ENCODE measurements at regions not wholly inside any gene's neighbourhood (a gene's known extent, or its start where the extent isn't known, plus 50 kb on each side); places are given as distances from the start of the nearest gene placed in this dataset.
"Not testable (repeated sequence)": the region's sequence is repeated elsewhere in the genome, so short reads cannot be mapped to it uniquely, and the experiment has no call there.

DNA sequence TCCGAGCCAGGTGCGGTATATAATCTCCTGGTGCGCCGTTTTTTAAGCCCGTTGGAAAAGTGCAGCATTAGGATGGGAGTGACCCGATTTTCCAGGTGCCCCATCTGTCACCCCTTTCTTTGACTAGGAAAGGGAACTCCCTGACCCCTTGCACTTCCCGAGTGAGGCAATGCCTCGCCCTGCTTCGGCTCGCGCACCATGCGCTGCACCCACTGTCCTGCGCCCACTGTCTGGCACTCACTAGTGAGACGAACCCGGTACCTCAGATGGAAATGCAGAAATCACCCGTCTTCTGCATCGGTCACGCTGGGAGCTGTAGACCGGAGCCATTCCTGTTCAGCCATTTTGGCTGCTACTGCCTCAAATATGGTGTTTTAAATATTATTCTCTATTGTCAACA, 198.0 kb downstream of the MEIS1 start:
- not testable (repeated sequence) for DNase-seq (ENCODE audit: low read depth in 3 of 3, low spot score in 2 of 3)

GRCh38 chr2:66633631-66634030, 198.7 kb downstream of the MEIS1 start:
- no peak for DNase-seq (ENCODE audit: low read depth in 3 of 3, low spot score in 2 of 3)

- no peak for DNase-seq (ENCODE audit: low read depth in 3 of 3, low spot score in 2 of 3)
Observed at GRCh38 chr2:66634784-66635183, 199.9 kb downstream of the MEIS1 start.

GRCh38 chr2:66641685-66642084, 206.8 kb downstream of the MEIS1 start:
- no peak for DNase-seq (ENCODE audit: low read depth in 3 of 3, low spot score in 2 of 3)

- DNase-seq (ENCODE audit: low read depth in 3 of 3, low spot score in 2 of 3) = not testable (repeated sequence)
Observed at GRCh38 chr2:66648081-66648480, 213.2 kb downstream of the MEIS1 start.

DNA sequence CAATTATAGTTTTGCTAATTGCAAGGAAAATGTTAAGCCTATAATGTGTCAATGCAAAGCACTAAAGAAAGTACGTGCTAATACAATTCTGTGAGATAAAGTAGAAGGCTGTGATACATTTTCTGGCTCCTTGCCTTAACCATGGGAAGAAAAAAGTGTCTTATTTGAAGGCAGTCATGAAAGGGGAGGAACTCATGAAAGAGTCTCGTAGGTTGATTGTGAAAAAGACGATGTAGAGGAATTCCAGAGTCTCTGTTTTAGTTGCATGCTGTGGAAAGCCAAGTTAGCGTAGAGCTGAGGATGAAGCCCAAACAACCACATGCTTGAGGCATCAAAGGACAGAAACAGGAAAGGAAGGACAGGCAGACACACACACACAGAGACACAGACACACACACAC, 214.1 kb downstream of the MEIS1 start:
- no peak for DNase-seq (ENCODE audit: low read depth in 3 of 3, low spot score in 2 of 3)

DNA sequence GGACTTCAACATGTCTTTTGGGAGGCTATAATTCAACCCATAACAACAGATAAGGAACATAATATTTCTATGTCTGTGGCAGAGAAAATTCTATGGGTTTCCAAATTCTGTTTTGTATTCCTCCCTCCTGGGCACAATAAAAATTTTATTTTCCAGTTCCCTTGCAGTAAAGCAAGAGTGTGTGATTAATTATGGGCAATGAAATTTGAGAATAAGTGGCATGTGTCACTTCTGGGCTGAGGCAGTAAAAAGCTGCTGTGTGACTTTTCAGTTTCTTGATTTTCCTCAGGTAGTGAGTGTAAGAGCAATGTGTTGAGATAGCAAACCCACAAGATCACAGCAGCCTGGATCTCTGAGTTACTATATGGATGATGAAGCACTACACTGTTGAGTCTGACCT, 216.4 kb downstream of the MEIS1 start:
- DNase-seq (ENCODE audit: low read depth in 3 of 3, low spot score in 2 of 3) = no peak

- no peak for DNase-seq (ENCODE audit: low read depth in 3 of 3, low spot score in 2 of 3)
Observed at GRCh38 chr2:66660804-66661203, 225.9 kb downstream of the MEIS1 start.

DNA sequence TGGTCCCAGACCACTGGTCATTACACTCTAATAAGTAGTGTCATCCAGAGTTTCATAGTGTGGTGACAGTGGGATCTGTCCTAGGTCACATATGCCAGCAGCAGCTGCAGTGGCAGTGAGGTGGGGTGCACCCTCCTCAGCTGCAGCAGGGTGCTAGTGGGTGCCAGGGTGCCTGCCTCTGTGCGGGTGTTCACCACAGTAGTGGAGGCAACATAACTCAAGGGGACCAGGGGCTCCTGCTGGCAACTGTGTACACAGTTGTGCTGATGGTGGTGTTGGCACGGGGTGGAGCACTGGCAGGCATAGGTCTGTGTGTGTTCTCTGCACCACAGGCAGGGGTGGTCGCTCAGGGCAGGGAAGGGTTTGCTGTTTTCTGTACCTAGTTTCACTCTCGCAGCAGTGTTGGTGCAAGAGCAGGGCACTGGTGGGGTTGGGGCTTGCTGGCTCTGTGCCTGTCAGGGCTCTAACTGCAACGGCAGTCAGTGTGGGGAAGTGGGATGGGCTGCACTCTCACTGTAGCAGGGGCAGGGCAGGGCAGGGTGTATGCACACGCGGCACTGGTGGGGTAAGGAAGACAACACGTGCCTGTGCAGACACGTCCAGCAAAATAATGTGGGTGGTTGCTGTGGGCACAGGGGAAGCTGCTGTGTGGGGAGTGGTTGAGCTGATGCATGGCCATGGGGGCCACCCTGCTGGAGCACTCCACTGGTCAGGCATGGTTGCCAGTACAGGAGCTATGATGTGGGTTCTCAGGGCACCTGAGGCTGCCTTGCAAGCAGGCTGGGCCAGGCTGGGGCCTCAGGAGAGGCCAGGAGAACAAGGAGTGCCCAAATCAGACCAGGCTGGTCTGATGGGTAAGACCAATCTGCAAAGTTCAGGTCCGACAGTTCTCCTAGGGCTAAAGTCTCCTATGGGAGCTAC, 226.6 kb downstream of the MEIS1 start:
- no peak for DNase-seq (ENCODE audit: low read depth in 3 of 3, low spot score in 2 of 3)

DNA sequence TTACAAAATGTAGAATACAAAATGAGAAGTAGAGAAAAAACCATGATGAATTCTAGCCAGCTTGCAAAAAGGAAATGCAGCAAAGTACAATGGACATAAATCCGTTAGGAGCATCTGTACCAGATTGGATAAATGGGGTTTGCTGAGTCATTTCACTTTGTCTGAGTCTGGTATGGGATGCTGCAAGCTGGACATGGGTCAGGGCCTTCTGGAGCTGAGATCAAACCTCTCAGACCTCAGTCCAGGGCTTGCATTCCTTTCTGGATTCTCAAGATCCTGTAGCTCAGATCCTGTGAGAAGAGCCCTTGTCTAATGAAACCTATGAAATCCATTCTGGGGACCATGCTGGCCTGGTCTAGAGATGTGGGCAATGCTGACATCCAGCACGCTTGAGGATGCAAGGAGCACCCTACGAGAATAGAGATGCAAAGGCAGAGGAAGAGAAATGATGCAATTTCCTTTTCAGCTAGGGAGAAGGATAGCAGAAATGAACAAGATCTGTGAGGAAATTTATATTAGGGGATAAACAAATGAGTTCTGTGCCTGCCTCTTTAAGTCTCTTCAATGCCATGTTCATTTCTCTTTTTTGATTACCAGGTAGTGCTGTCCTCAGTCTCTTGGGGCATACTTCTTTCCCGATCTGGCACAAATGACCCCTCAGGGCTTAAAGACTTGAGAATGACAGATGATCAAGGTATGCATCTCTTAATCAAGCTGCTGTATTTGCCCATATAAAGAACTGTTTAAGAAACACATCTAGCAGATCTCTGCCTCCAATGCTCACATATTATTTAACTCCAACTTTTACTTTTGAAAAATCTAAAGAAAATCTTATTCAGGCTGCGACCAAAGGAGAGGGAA, 230.4 kb downstream of the MEIS1 start:
- DNase-seq (ENCODE audit: low read depth in 3 of 3, low spot score in 2 of 3) = no peak

DNA sequence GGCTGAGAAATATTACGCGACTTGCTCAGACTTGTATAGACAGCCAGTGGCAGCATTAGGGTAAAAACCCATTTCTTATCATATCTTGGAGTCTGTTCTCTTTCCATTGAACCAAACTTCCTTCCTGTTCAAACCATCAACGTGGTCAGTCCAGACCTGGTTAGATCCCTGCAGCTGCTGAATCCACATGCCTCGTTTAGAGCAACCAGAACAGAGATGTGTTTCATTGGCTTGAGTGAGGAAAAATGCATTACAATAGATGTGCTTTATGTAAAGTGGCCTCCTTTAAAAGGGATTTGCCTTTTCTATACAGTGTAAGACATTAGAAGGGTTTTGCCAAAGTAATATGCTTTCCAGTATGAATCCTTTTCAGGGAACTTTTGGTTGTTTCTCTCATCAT, 232.4 kb downstream of the MEIS1 start:
- no peak for DNase-seq (ENCODE audit: low read depth in 3 of 3, low spot score in 2 of 3)

- no peak for DNase-seq (ENCODE audit: low read depth in 3 of 3, low spot score in 2 of 3)
Observed at GRCh38 chr2:66673286-66673685, 238.4 kb downstream of the MEIS1 start.

DNA sequence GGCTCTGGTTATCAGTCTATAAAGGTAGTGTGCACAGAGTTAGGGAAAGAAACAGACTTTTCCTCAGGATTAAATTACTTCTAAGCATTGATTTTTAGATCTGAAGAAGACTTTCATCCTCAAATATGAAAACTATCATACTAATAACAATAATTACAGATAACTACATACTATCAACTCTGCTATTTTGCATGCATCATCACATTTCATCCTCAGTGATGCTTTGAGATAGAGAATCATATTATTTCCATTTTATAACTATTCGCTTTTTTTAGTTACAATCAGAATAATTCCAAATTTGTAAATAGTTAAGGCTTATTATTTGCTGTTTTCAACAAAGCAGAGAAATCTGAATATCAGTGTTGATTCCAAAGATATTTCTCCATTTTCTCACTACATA, 239.2 kb downstream of the MEIS1 start:
- no peak for DNase-seq (ENCODE audit: low read depth in 3 of 3, low spot score in 2 of 3)

- no peak for DNase-seq (ENCODE audit: low read depth in 3 of 3, low spot score in 2 of 3)
Observed at GRCh38 chr2:66675591-66675990, 240.7 kb downstream of the MEIS1 start.

GRCh38 chr2:66679442-66679841, 244.5 kb downstream of the MEIS1 start:
- DNase-seq (ENCODE audit: low read depth in 3 of 3, low spot score in 2 of 3) = no peak

DNA sequence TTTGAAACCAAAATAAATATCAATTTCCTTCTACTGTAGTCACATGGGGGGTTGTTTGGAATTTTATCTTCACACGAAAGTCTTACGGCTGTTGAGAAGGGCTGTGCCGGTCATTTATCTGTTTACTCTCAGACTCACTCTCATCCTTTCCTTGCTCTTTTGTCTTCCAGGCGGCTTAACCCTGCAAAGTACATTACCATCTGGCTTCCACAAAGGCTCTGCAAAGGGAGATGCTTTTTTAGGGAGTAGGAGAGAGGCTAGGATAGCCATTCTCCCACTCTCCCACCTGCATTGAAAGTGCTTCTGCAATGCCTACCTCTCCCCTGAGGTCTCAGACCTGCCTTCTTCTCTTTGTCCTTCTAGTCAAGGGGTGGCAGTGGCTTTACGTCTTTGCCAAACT, 247.6 kb downstream of the MEIS1 start:
- DNase-seq (ENCODE audit: low read depth in 3 of 3, low spot score in 2 of 3) = no peak

DNA sequence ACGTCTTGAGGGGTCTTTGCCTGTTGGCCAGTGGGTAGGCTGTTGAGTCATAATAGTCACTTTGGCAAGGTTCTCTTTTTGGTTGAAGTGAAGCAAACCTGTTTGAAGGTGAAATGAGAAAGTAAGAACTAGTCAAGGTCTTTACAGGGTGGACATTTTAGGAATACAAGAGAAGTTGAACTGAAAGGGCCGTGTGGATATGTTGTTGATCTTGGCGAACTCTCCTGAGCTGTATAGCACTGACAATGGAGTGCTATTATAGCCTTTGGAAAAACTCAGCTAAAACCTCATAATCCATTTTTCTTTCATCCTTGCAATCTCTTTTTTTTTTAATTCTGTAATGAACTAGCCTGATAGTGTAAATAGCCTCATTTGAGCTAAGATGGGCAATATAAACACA, 248.1 kb downstream of the MEIS1 start:
- DNase-seq (ENCODE audit: low read depth in 3 of 3, low spot score in 2 of 3) = no peak

GRCh38 chr2:66683599-66683998, 248.7 kb downstream of the MEIS1 start:
- no peak for DNase-seq (ENCODE audit: low read depth in 3 of 3, low spot score in 2 of 3)

DNA sequence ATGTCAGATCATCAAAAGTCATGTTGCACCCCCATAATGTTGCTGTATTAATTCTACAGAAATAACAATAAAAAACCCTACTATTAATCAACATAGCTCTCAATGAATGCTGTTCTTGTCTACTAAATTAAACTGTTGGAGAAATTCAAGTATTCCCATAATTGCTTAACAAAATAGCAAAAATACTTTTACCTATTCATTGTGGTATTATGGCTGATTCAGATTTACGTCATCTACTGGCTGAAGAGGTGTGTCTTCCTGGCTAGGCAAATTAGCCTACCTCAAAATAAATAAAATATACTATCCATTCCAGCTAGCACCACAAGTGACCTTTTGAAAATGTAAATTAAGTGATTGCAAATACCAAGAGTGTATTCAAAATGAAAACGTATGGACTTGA, 249.4 kb downstream of the MEIS1 start:
- DNase-seq (ENCODE audit: low read depth in 3 of 3, low spot score in 2 of 3) = no peak

DNA sequence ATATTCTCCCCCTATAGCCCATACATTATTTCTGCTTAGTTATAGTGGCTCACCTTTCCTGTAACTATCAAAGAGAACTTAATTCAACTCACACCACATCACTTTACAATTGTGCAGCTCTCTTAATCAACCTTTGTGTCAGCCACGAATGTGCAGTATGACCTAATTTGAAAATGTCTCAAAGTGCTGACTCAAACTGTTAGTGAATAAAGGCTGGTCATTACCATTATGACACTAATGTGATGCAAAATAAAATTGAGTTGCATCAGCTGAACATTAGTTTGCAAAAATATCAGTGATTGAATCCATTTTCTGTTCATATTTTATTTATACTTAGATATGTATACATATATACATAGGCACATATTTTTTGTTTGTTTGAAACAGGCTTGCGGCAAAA, 251.8 kb downstream of the MEIS1 start:
- DNase-seq (ENCODE audit: low read depth in 3 of 3, low spot score in 2 of 3) = no peak

GRCh38 chr2:66688951-66689350, 254.0 kb downstream of the MEIS1 start:
- DNase-seq (ENCODE audit: low read depth in 3 of 3, low spot score in 2 of 3) = no peak
